GM12874 (cell line): ENCODE measurements at regions not wholly inside any gene's neighbourhood (a gene's known extent, or its start where the extent isn't known, plus 50 kb on each side); places are given as distances from the start of the nearest gene placed in this dataset.

ENCODE experiments used
- CTCF ChIP-seq: IDR thresholded peaks from 2 replicates; pipeline ENCODE4 v1.5.1; 2011; ENCODE audit warnings: low read depth, mild to moderate bottlenecking, control low read depth, low read length, moderate library complexity; ENCODE audit not compliant: insufficient read depth

GRCh38 chr20:24772667-24773066 lies 176.4 kb upstream of the CST7 start:
- no peak for TF ChIP-seq CTCF

GRCh38 chr20:24773168-24773567 lies 175.9 kb upstream of the CST7 start:
- no peak for TF ChIP-seq CTCF

GRCh38 chr20:24773751-24774201 lies 175.3 kb upstream of the CST7 start:
- no peak for TF ChIP-seq CTCF

GRCh38 chr20:24775966-24776365 lies 173.1 kb upstream of the CST7 start:
- no peak for TF ChIP-seq CTCF

- no peak for TF ChIP-seq CTCF
Observed at GRCh38 chr20:24776755-24777271, 172.3 kb upstream of the CST7 start.

- TF ChIP-seq CTCF, result no peak
Observed at GRCh38 chr20:24777746-24778145, 171.3 kb upstream of the CST7 start.

GRCh38 chr20:24778585-24779031 lies 170.5 kb upstream of the CST7 start:
- no peak for TF ChIP-seq CTCF
